ENCODE measurements at regions not wholly inside any gene's neighbourhood (a gene's known extent, or its start where the extent isn't known, plus 50 kb on each side); places are given as distances from the start of the nearest gene placed in this dataset.
"Not testable (repeated sequence)": the region's sequence is repeated elsewhere in the genome, so short reads cannot be mapped to it uniquely, and the experiment has no call there.

GRCh38 chr9:65459756-65460320 lies 174.8 kb upstream of the FOXD4L5 start:
- Histone ChIP-seq H3K27me3 (ENCODE audit: control insufficient read depth, insufficient read depth, low read length) (no peaks in the 10 kb centered on the region), H3K4me3 (ENCODE audit: low read depth, low read length) (no peak overlapping the region), H3K36me3 (ENCODE audit: control insufficient read depth, insufficient read depth, low read length) (no peaks in the 10 kb centered on the region)
- TF ChIP-seq CTCF (IDR thresholded peaks at IDR 0.05; ENCODE audit: insufficient read depth, low read length, poor library complexity, severe bottlenecking), result no peak
- DNase-seq (ENCODE audit: low read depth), result no peak

- Histone ChIP-seq H3K27me3 (ENCODE audit: control insufficient read depth, insufficient read depth, low read length) (no peaks in the 10 kb centered on the region), H3K36me3 (ENCODE audit: control insufficient read depth, insufficient read depth, low read length) (no peaks in the 10 kb centered on the region), H3K4me3 (ENCODE audit: low read depth, low read length) (no peak overlapping the region)
- no peak for DNase-seq (ENCODE audit: low read depth)
- no peak for TF ChIP-seq CTCF (IDR thresholded peaks at IDR 0.05; ENCODE audit: insufficient read depth, low read length, poor library complexity, severe bottlenecking)
These were observed 174.0 kb upstream of the FOXD4L5 start for GRCh38 chr9:65458992-65459391.

GRCh38 chr9:65458465-65458864 lies 173.5 kb upstream of the FOXD4L5 start:
- no peaks in the 10 kb centered on the region for H3K36me3 ChIP-seq (ENCODE audit: control insufficient read depth, insufficient read depth, low read length)
- no peak overlapping the region for H3K4me3 ChIP-seq (ENCODE audit: low read depth, low read length)

GRCh38 chr9:65456991-65457390 lies 172.0 kb upstream of the FOXD4L5 start:
- not testable (repeated sequence) for H3K36me3 ChIP-seq (ENCODE audit: control insufficient read depth, insufficient read depth, low read length); H3K4me3 ChIP-seq (ENCODE audit: low read depth, low read length); DNase-seq (ENCODE audit: low read depth); H3K27me3 ChIP-seq (ENCODE audit: control insufficient read depth, insufficient read depth, low read length)

More at GRCh38 chr9:65458465-65458864, 173.5 kb upstream of the FOXD4L5 start:
- DNase-seq (ENCODE audit: low read depth), result no peak
- TF ChIP-seq CTCF (IDR thresholded peaks at IDR 0.05; ENCODE audit: insufficient read depth, low read length, poor library complexity, severe bottlenecking), result no peak
- H3K27me3 ChIP-seq (ENCODE audit: control insufficient read depth, insufficient read depth, low read length), result no peaks in the 10 kb centered on the region

- not testable (repeated sequence) for H3K27me3 ChIP-seq (ENCODE audit: control insufficient read depth, insufficient read depth, low read length); DNase-seq (ENCODE audit: low read depth); H3K4me3 ChIP-seq (ENCODE audit: low read depth, low read length); H3K36me3 ChIP-seq (ENCODE audit: control insufficient read depth, insufficient read depth, low read length)
These were observed 171.0 kb upstream of the FOXD4L5 start for GRCh38 chr9:65455751-65456647.

- not testable (repeated sequence) for H3K27me3 ChIP-seq (ENCODE audit: control insufficient read depth, insufficient read depth, low read length); DNase-seq (ENCODE audit: low read depth); H3K4me3 ChIP-seq (ENCODE audit: low read depth, low read length); H3K36me3 ChIP-seq (ENCODE audit: control insufficient read depth, insufficient read depth, low read length)
These were observed 170.1 kb upstream of the FOXD4L5 start for GRCh38 chr9:65455136-65455535.

- H3K36me3 ChIP-seq (ENCODE audit: control insufficient read depth, insufficient read depth, low read length); H3K27me3 ChIP-seq (ENCODE audit: control insufficient read depth, insufficient read depth, low read length); DNase-seq (ENCODE audit: low read depth); H3K4me3 ChIP-seq (ENCODE audit: low read depth, low read length): not testable (repeated sequence)
These were observed 169.7 kb upstream of the FOXD4L5 start for GRCh38 chr9:65454666-65455065.

- H3K36me3 ChIP-seq (ENCODE audit: control insufficient read depth, insufficient read depth, low read length); DNase-seq (ENCODE audit: low read depth); H3K27me3 ChIP-seq (ENCODE audit: control insufficient read depth, insufficient read depth, low read length); H3K4me3 ChIP-seq (ENCODE audit: low read depth, low read length): not testable (repeated sequence)
These were observed 169.0 kb upstream of the FOXD4L5 start for GRCh38 chr9:65454034-65454433.

GRCh38 chr9:65449886-65450610 lies 165.0 kb upstream of the FOXD4L5 start:
- DNase-seq (ENCODE audit: low read depth); H3K27me3 ChIP-seq (ENCODE audit: control insufficient read depth, insufficient read depth, low read length); H3K4me3 ChIP-seq (ENCODE audit: low read depth, low read length); H3K36me3 ChIP-seq (ENCODE audit: control insufficient read depth, insufficient read depth, low read length): not testable (repeated sequence)
